ENCODE measurements at regions not wholly inside any gene's neighbourhood (a gene's known extent, or its start where the extent isn't known, plus 50 kb on each side); places are given as distances from the start of the nearest gene placed in this dataset.

DNA sequence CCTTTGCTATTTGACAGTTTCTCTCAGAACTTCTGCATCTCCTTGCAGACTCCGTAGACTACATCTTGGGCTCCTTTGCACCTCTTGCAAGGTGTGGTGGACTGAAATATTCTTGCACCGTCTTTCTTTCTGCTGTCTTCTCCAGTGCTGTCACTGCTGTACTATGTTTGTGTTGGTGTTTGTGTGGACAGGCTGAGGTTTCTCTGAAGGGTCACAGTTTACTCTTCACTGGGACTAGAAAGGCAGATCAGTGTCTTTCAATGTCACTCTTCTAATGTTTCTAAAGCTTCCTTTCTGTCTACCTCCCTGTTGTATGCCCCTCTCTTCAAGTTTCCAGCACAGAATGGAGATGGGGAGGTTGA, 410.0 kb upstream of the CD180 start:
- no peak for DNase-seq (ENCODE audit: low read depth, low spot score)
- no TSS peak for BruUV-seq (replicated peaks)
- H3K27ac ChIP-seq (ENCODE audit: insufficient read depth, low read depth, low read length) = no peak overlapping the region
- no peak overlapping the region for H3K9ac ChIP-seq (replicated peaks; ENCODE audit: extremely low read depth, insufficient read depth, low read length)
- H3K4me1 ChIP-seq (ENCODE audit: control insufficient read depth, extremely low read depth, insufficient read depth, low read length) = no peaks in the 10 kb centered on the region
- H3K9me1 ChIP-seq (replicated peaks; ENCODE audit: control insufficient read depth, extremely low read depth, insufficient read depth, low read length) = no peaks in the 10 kb centered on the region
- no peak overlapping the region for H3K4me2 ChIP-seq (ENCODE audit: insufficient read depth, low read length)
- CTCF ChIA-PET = no interaction called here
- no peaks in the 10 kb centered on the region for H3K79me2 ChIP-seq (ENCODE audit: control insufficient read depth, insufficient read depth, low read length)
- POLR2A ChIA-PET = no interaction called here
- H3K36me3 ChIP-seq (ENCODE audit: control insufficient read depth in 2 of 2, extremely low read depth in 1 of 2, insufficient read depth in 2 of 2, low read length in 2 of 2) = no peaks in the 10 kb centered on the region
- peaks cover 0 to 7% of the 10 kb centered on the region in 2 experiments for H3K27me3 ChIP-seq (ENCODE audit: control insufficient read depth in 2 of 2, insufficient read depth in 2 of 2, low read length in 2 of 2)
- no peaks in the 10 kb centered on the region for H4K20me1 ChIP-seq (replicated peaks; ENCODE audit: control insufficient read depth, extremely low read depth, insufficient read depth, low read length)
- dilution Hi-C loops (cut with MboI; ENCODE audit: extremely low pct_ligation_motif_present, low sequenced_read_pairs) (no loop called here), intact Hi-C loops (cut with micrococcal nuclease) (no loop called here)
- H3K4me3 ChIP-seq (replicated peaks in 1 of 3; ENCODE audit: insufficient read depth in 1 of 3, low read depth in 1 of 3, low read length in 3 of 3) = no peak overlapping the region
- H3K9me3 ChIP-seq (replicated peaks; ENCODE audit: control insufficient read depth, insufficient read depth, low read length) = no peaks in the 10 kb centered on the region
- no peak for FAIRE-seq
- no peak overlapping the region for H2AFZ ChIP-seq (ENCODE audit: low read depth, low read length)
- no peak for TF ChIP-seq CTCF (IDR thresholded peaks at IDR 0.05; ENCODE audit: extremely low read depth in 1 of 2, insufficient read depth in 1 of 2, low read depth in 1 of 2, low read length in 2 of 2)
- no peak for TF ChIP-seq POLR2A (IDR thresholded peaks at IDR 0.05; ENCODE audit: low read depth, low read length)
- no peak for TF ChIP-seq GATA2 (IDR thresholded peaks at IDR 0.05; ENCODE audit: insufficient read depth, insufficient read length, low read depth, low read length)
- TF ChIP-seq MYC (IDR thresholded peaks at IDR 0.05; ENCODE audit: low read depth, low read length) = no peak
- no peak for TF ChIP-seq FOS (IDR thresholded peaks at IDR 0.05; ENCODE audit: borderline replicate concordance, insufficient read depth, low read length)
- no peak for TF ChIP-seq POLR2AphosphoS5 (IDR thresholded peaks at IDR 0.05; ENCODE audit: insufficient read depth, low read depth, low read length)
- no peak for TF ChIP-seq EZH2 (IDR thresholded peaks at IDR 0.05; ENCODE audit: borderline replicate concordance, low read depth, low read length, severe bottlenecking)
- TF ChIP-seq MAX (IDR thresholded peaks at IDR 0.05; ENCODE audit: insufficient read depth, insufficient read length) = no peak
- TF ChIP-seq JUN (IDR thresholded peaks at IDR 0.05; ENCODE audit: borderline replicate concordance, insufficient read depth, insufficient read length, low read depth) = no peak

Measured in endothelial cell of umbilical vein (primary cell).